Ovary (tissue), 7 donors: ENCODE measurements at regions not wholly inside any gene's neighbourhood (a gene's known extent, or its start where the extent isn't known, plus 50 kb on each side); places are given as distances from the start of the nearest gene placed in this dataset.

Experiments used
- DNase-seq, 5 donors: peaks; one replicate each; pipeline ENCODE4 v3.0.0-alpha.2; 2019 to 2020
- H3K27ac ChIP-seq, 2 donors: fragments of 200-600 bp; one replicate each; pipeline versions ENCODE4 v1.5.1 to v1.8.0; 2019 to 2022
- H3K27me3 ChIP-seq: fragments of 200-600 bp; one replicate; pipeline ENCODE4 v1.8.0; 2022
- H3K36me3 ChIP-seq: fragments of 200-600 bp; sonication (generic); one replicate; pipeline ENCODE4 v1.5.1; 2019
- H3K4me1 ChIP-seq: one replicate; pipeline ENCODE4 v1.8.1; 2013; ENCODE audit warnings: mild to moderate bottlenecking, moderate library complexity; ENCODE audit not compliant: insufficient read depth
- H3K4me3 ChIP-seq: fragments of 200-600 bp; sonication (generic); one replicate; pipeline ENCODE4 v1.5.1; 2017
- H3K9me3 ChIP-seq, 2 donors: fragments of 200-600 bp in 1 of 2; sonication (generic) in 1 of 2; one replicate each; pipeline versions ENCODE4 v1.5.1 to v1.8.1; 2013 to 2019; ENCODE audit warnings: mild to moderate bottlenecking in 1 of 2, moderate library complexity in 1 of 2
- EP300 ChIP-seq: sonication (generic); formaldehyde crosslinking; IDR thresholded peaks from one replicate; pipeline ENCODE4 v1.6.1; 2017; ENCODE audit warnings: antibody characterized with exemption
- POLR2A ChIP-seq: fragments of 450-650 bp; IDR thresholded peaks from one replicate; pipeline ENCODE4 v1.6.1; 2017; ENCODE audit warnings: antibody characterized with exemption, mild to moderate bottlenecking, moderate library complexity
- WGBS, 3 donors: extraction: QIAGEN DNeasy Blood & Tissue Kit in 1 of 3; methylation state at CpG; one replicate each; pipeline versions ENCODE4 v1.1.5 to v1.1.7; 2013 to 2017; 5-methylcytosine and 5-hydroxymethylcytosine counted together
- intact Hi-C, 4 donors: fragments of 100-400 bp; cut with DNase I; formaldehyde crosslinking; loops; one replicate each; pipeline versions ENCODE4 v1.11.0 to v1.15.1; 2022 to 2023
- TF ChIP-seq, protein P1 (sequence below), 3 donors: fragments of 450-650 bp in 2 of 3; fragments of 200-600 bp in 1 of 3; IDR thresholded peaks; one replicate each; pipeline versions ENCODE4 v1.5.1 to v1.8.0; 2016 to 2022; ENCODE audit warnings: antibody characterized with exemption in 3 of 3, mild to moderate bottlenecking in 1 of 3
- donor health status: DM: no; HTN: no; CAD: no; lungs with moderate emphysema.
- donor health status: DM: no; HTN: no; CAD: no.
- donor health status: Bipolar disorder and iron deficiency.
- donor health status: DM: no; HTN: no; CAD: no.
- donor health status: DM: yes; HTN: yes; CAD: no.

DNA sequence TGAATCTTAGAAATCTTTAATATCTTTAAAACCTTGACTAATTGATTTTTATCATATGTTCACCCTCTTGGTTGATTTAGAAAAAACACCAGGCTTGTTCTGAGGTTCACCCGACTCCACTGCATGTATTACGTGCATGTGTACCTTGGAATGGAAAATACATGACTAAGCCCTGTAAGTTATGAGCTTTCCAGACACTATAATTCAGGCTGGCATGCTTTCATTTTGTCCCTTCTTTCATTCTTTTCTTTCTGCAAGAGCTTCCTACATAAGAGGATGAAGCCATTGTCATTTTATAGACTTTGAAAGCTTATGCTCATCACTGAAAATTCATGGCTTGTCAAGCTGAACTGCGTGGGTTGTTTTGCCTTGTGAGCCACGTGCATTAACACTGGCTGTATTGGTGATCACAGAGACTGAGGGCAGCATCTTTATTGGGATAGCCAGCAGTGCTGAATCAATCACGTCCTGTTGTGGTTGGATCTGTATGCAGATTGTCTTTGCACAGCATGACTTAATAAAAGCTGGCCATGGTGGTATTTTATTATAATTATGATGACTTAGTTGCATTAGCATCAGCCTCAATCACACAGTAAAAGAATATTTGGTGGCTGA, 141.9 kb downstream of the SLIT2 start:
- TF ChIP-seq, protein P1, sequence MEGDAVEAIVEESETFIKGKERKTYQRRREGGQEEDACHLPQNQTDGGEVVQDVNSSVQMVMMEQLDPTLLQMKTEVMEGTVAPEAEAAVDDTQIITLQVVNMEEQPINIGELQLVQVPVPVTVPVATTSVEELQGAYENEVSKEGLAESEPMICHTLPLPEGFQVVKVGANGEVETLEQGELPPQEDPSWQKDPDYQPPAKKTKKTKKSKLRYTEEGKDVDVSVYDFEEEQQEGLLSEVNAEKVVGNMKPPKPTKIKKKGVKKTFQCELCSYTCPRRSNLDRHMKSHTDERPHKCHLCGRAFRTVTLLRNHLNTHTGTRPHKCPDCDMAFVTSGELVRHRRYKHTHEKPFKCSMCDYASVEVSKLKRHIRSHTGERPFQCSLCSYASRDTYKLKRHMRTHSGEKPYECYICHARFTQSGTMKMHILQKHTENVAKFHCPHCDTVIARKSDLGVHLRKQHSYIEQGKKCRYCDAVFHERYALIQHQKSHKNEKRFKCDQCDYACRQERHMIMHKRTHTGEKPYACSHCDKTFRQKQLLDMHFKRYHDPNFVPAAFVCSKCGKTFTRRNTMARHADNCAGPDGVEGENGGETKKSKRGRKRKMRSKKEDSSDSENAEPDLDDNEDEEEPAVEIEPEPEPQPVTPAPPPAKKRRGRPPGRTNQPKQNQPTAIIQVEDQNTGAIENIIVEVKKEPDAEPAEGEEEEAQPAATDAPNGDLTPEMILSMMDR (IDR thresholded peaks at IDR 0.05): no peak
- no peak for TF ChIP-seq POLR2A
- intact Hi-C loops: no loop called here
- Histone ChIP-seq H3K27ac (no peak overlapping the region), H3K4me3 (no peak overlapping the region), H3K27me3 (no peaks in the 10 kb centered on the region), H3K4me1 (no peaks in the 10 kb centered on the region), H3K9me3 (no peaks in the 10 kb centered on the region), H3K36me3 (no peaks in the 10 kb centered on the region)
- 71 to 79% (median 73%) methylated on average over 5 of the region's 5 CpGs for WGBS, 3 donors
- no peak for DNase-seq

DNA sequence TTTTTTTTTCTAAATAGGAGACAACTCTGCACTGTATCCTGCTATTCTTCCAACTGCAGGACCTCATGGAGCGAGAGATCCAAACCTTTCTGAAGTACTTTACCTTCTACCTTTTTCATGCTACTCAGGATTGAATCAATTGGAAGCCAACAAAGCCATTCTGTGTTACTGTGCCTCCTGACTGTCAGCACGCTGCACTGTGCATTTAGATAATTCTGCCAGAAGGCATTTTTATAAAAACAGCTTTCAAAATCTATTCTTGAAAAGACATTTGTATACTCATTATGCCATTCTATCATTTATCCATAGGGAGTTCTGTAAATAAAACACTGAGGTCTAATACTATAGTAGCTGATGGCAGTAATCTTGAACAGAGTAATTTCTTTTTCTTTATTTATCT, 142.8 kb downstream of the SLIT2 start:
- WGBS, 3 donors: 85 to 91% (median 85%) methylated on average over 2 of the region's 2 CpGs
- TF ChIP-seq, protein P1 (IDR thresholded peaks at IDR 0.05): no peak
- no peak for TF ChIP-seq EP300
- no peak for TF ChIP-seq POLR2A
- no peaks in the 10 kb centered on the region for H3K4me1 ChIP-seq
- no peak overlapping the region for H3K4me3 ChIP-seq
- intact Hi-C loops: no loop called here
- no peak for DNase-seq
- H3K36me3 ChIP-seq: no peaks in the 10 kb centered on the region
- no peaks in the 10 kb centered on the region for H3K9me3 ChIP-seq
- no peak overlapping the region for H3K27ac ChIP-seq
- H3K27me3 ChIP-seq: no peaks in the 10 kb centered on the region

DNA sequence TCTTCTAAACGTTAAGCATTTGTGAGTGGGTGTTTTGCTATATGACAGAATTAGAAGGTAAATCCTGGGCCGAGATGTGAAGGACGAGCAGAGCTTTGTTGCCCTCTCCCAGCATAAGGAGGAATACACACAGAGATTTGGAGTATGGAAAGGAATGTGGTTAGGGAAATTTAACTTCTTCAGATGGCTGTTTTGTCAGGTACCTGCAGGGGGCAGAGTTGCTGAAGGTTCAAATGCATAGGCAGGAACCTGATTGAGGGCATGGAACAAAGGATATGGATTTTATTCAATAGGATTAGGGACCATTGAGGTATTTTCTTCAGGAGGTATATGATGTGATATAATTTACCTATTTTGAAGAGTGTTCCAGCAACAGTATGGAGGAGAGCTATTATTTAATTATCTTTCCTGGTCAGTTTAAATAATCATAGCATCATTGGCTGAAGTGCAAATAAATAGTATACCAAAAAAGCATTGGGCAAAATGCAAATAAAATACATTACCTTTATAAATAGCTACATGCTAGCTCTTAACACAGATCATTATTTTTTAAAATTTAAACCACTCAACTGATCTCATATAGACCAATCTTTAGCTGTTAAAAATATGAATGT, 143.6 kb downstream of the SLIT2 start:
- no peak for DNase-seq
- Histone ChIP-seq H3K4me3 (no peak overlapping the region), H3K9me3 (no peaks in the 10 kb centered on the region), H3K4me1 (no peaks in the 10 kb centered on the region), H3K27ac (no peak overlapping the region), H3K27me3 (no peaks in the 10 kb centered on the region), H3K36me3 (no peaks in the 10 kb centered on the region)
- TF ChIP-seq, protein P1 (IDR thresholded peaks at IDR 0.05): no peak
- TF ChIP-seq POLR2A (no peak), EP300 (no peak)
- 43 to 50% (median 50%) methylated on average over 3 of the region's 3 CpGs for WGBS, 3 donors
- intact Hi-C loops: no loop called here

DNA sequence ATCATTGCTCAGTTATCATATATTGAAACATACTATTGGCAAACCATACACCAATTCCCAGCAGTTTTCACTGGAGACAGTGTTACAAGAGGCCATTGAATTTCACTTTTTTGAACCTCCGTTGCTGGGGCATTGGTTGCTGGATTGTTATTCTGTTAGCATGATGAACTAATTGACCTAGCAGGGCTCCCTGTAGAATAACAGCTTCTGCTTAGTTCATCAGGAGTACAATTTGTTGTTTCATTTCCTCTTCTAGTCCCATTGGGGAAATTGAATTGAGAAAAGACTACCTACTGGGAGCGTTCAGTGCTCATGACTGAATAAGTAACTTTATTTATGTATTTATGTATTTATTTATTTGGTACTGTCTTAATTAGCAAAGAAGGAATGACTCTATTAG, 151.6 kb downstream of the SLIT2 start:
- no peak for DNase-seq
- Histone ChIP-seq H3K36me3 (no peaks in the 10 kb centered on the region), H3K4me3 (no peak overlapping the region), H3K4me1 (no peaks in the 10 kb centered on the region), H3K9me3 (no peaks in the 10 kb centered on the region), H3K27me3 (no peaks in the 10 kb centered on the region), H3K27ac (no peak overlapping the region)
- no peak for TF ChIP-seq POLR2A
- TF ChIP-seq, protein P1 (IDR thresholded peaks at IDR 0.05): no peak
- TF ChIP-seq EP300: no peak
- 58 to 64% (median 64%) methylated on average over 2 of the region's 2 CpGs for WGBS, 3 donors
- intact Hi-C loops: no loop called here
